ENCODE measurements at regions not wholly inside any gene's neighbourhood (a gene's known extent, or its start where the extent isn't known, plus 50 kb on each side); places are given as distances from the start of the nearest gene placed in this dataset.

DNA sequence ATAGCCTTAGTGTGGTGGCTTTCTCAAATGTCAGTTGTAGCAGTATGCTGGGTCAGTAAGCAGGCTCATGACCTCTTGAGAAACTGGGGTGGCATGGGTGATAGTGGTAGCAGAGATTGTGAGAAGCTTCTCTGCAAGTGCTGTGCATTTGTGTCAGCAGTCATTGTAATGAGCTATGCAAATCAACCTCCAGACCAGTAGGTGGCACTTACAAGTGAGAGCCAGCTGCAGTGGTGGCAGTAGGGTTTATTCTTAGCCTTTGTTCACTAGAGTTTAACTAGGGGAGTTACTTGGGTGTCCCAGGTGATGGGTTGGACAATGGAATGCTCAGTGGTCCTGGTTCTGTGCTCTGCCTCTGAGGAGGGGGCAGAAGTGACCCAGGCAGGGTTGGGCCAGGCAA, 818.7 kb downstream of the PCDH7 start:
- H3K27ac ChIP-seq: no peak overlapping the region
- intact Hi-C loops (cut with DNase I): no loop called here
- no peaks in the 10 kb centered on the region for H3K4me1 ChIP-seq
- DNase-seq (no peak), ATAC-seq (no peak)
- H3K4me3 ChIP-seq: no peak overlapping the region
- H3K36me3 ChIP-seq: no peaks in the 10 kb centered on the region
- TF ChIP-seq, protein P1, sequence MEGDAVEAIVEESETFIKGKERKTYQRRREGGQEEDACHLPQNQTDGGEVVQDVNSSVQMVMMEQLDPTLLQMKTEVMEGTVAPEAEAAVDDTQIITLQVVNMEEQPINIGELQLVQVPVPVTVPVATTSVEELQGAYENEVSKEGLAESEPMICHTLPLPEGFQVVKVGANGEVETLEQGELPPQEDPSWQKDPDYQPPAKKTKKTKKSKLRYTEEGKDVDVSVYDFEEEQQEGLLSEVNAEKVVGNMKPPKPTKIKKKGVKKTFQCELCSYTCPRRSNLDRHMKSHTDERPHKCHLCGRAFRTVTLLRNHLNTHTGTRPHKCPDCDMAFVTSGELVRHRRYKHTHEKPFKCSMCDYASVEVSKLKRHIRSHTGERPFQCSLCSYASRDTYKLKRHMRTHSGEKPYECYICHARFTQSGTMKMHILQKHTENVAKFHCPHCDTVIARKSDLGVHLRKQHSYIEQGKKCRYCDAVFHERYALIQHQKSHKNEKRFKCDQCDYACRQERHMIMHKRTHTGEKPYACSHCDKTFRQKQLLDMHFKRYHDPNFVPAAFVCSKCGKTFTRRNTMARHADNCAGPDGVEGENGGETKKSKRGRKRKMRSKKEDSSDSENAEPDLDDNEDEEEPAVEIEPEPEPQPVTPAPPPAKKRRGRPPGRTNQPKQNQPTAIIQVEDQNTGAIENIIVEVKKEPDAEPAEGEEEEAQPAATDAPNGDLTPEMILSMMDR (IDR thresholded peaks at IDR 0.05): no peak
- no peaks in the 10 kb centered on the region for H3K9me3 ChIP-seq
- H3K27me3 ChIP-seq: no peaks in the 10 kb centered on the region

DNA sequence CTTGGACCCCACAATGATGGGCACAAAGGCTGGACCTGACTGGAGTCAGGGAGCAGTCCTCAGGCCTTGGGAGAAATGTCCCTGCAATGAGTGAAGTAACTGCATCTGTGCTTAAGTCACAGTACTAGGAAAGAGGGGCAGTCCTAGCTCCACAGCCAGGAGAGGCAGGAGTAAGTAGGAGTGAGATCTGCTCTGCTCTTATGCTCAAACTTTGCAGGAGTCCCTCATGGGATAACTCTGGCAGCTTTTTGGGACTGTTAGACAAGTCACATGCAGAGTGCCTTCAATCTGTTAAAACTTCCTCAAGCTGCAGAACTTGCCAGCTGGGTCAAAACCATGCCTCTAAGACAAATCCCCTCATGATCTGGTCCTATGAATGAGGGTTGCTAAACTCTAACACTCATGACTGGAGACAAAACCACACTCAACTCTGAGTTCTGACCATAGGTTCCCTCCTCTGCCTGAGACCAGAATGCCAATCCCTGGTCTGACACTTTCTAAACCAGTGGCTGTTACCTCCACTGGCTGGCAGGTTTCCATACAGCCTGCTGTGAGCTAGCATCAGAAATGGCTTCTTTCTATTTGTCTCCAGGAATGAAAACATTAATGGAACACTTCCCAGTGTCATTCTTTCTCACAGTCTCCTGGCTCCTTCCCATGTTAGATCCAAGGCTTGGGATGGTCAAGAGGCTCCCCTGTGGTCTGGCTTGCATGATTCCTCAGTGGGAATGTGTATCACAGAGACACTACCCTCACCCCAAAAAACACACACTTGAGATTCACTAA, 819.3 kb downstream of the PCDH7 start:
- intact Hi-C loops (cut with DNase I): no loop called here
- H3K4me3 ChIP-seq: no peak overlapping the region
- no peak for DNase-seq
- H3K36me3 ChIP-seq: no peaks in the 10 kb centered on the region
- TF ChIP-seq, protein P1 (IDR thresholded peaks at IDR 0.05): no peak
- no peaks in the 10 kb centered on the region for H3K9me3 ChIP-seq
- no peak for ATAC-seq
- no peaks in the 10 kb centered on the region for H3K4me1 ChIP-seq
- no peak overlapping the region for H3K27ac ChIP-seq
- H3K27me3 ChIP-seq: no peaks in the 10 kb centered on the region

DNA sequence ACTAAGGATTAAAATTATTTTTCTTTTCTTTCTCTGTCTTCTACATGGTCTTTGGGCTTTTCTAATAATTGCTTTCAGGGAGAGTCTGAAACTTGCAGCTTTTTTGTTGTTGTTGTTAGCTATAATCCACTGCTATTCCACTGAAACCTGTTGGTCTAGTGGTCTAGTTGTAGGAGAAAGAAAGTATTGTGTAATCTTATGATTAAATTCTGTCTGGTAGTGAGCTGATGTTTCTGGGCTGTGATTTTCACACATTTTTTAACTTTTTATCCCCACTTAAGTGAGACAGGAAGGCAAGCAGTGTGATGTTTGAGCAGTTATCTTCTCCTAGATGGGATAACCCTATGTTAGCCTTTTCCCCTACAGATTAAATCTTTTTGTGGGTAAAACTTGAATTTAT, 825.2 kb downstream of the PCDH7 start:
- no peaks in the 10 kb centered on the region for H3K4me1 ChIP-seq
- ATAC-seq (no peak), DNase-seq (no peak)
- intact Hi-C loops (cut with DNase I): no loop called here
- no peak overlapping the region for H3K4me3 ChIP-seq
- H3K9me3 ChIP-seq: no peaks in the 10 kb centered on the region
- no peaks in the 10 kb centered on the region for H3K27me3 ChIP-seq
- no peaks in the 10 kb centered on the region for H3K36me3 ChIP-seq
- TF ChIP-seq, protein P1 (IDR thresholded peaks at IDR 0.05): no peak
- no peak overlapping the region for H3K27ac ChIP-seq

DNA sequence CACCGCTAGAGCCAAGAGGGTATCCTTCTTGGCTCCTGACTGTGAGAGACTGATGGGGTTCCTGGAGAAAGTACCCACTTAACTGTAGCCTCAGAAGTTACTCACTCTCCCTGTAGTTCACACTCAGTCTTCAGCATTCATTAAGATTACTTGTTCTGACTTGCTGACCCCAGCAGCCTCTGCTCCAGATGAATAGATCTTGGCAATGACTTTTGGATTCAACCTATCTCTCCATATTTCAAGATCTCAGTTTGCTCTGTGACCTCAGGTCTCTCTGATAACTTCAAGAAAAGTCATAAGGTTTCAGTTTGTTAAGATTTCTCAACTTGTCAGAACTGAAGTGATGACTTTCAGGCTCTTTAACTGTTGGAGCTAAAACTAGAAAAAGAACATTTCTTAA, 825.6 kb downstream of the PCDH7 start:
- H3K27ac ChIP-seq: no peak overlapping the region
- H3K4me1 ChIP-seq: no peaks in the 10 kb centered on the region
- H3K36me3 ChIP-seq: no peaks in the 10 kb centered on the region
- intact Hi-C loops (cut with DNase I): no loop called here
- H3K9me3 ChIP-seq: no peaks in the 10 kb centered on the region
- DNase-seq (no peak), ATAC-seq (no peak)
- H3K4me3 ChIP-seq: no peak overlapping the region
- H3K27me3 ChIP-seq: no peaks in the 10 kb centered on the region
- TF ChIP-seq, protein P1 (IDR thresholded peaks at IDR 0.05): no peak

DNA sequence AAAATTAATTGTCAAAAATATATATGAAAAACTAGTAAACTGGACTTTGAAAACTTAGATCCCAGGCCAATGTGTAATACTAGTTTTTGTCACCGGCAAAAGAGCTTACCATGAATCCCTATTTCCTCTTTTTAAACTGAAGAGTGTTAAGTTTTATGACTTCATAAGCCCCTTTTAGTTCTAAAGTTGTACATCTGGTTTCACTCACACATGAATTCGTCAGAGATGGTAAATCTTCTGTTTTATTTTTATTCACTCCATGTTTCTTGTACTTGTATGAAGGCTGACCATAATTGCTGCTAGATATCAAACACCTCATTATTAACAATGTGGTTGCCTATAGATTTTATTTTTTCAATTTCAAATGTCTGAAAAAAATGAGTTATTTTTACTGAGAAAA, 827.9 kb downstream of the PCDH7 start:
- no peak overlapping the region for H3K4me3 ChIP-seq
- no peak overlapping the region for H3K27ac ChIP-seq
- H3K4me1 ChIP-seq: no peaks in the 10 kb centered on the region
- no peaks in the 10 kb centered on the region for H3K9me3 ChIP-seq
- H3K27me3 ChIP-seq: no peaks in the 10 kb centered on the region
- no peak for ATAC-seq
- no peak for DNase-seq
- H3K36me3 ChIP-seq: no peaks in the 10 kb centered on the region
- intact Hi-C loops (cut with DNase I): no loop called here
- TF ChIP-seq, protein P1 (IDR thresholded peaks at IDR 0.05): no peak

DNA sequence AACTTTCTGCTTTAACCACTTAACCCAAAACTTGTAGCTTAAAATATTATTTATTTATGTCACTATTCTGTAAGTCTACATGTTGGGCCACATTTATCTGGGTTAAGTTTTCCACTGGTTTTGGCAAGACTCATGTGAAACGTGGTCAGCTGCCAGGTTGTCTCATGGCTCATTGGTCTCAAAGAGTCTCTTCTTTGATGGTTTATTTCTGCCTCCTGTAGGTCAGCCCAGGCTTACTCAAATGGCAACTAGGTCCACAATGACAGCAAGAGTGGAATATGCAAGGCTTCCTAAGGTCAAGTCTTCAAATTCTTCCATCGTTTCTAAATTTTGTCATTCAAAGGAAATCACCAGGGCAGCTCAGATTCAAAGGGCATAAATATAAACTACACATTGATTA, 828.7 kb downstream of the PCDH7 start:
- TF ChIP-seq, protein P1 (IDR thresholded peaks at IDR 0.05): no peak
- Histone ChIP-seq H3K4me3 (no peak overlapping the region), H3K4me1 (no peaks in the 10 kb centered on the region), H3K27me3 (no peaks in the 10 kb centered on the region), H3K36me3 (no peaks in the 10 kb centered on the region), H3K27ac (no peak overlapping the region), H3K9me3 (no peaks in the 10 kb centered on the region)
- no peak for ATAC-seq
- DNase-seq: no peak
- intact Hi-C loops (cut with DNase I): no loop called here
